HL-60/S4 (cell line): ENCODE measurements at regions not wholly inside any gene's neighbourhood (a gene's known extent, or its start where the extent isn't known, plus 50 kb on each side); places are given as distances from the start of the nearest gene placed in this dataset.
"Not testable (repeated sequence)": the region's sequence is repeated elsewhere in the genome, so short reads cannot be mapped to it uniquely, and the experiment has no call there.

Source experiments
- in situ Hi-C: fragments of 300-500 bp; cut with MboI; formaldehyde crosslinking; loops from 2 replicates; pipeline ENCODE4 v1.14.3; 2022; ENCODE audit warnings: low sequenced_read_pairs

DNA sequence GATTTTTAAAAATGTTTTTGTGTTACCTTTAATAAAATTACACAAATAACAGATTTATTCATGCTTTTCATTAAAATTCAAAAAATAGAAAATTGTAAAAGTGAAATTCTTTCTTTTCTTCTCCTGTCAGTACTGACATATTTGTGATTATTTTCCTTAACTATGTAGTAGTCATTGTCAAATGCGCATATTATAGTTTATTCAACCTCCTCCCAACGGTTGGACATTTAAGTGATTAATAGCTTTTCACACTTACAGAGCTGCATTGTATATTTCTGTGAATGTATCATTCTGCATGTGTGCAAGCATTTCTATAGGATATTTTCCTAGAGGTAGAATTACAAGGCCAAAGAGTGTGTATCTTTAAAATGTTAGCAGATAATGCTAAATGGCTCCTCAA, 259.2 kb downstream of the SH3BP4 start:
- in situ Hi-C loops: no loop called here

DNA sequence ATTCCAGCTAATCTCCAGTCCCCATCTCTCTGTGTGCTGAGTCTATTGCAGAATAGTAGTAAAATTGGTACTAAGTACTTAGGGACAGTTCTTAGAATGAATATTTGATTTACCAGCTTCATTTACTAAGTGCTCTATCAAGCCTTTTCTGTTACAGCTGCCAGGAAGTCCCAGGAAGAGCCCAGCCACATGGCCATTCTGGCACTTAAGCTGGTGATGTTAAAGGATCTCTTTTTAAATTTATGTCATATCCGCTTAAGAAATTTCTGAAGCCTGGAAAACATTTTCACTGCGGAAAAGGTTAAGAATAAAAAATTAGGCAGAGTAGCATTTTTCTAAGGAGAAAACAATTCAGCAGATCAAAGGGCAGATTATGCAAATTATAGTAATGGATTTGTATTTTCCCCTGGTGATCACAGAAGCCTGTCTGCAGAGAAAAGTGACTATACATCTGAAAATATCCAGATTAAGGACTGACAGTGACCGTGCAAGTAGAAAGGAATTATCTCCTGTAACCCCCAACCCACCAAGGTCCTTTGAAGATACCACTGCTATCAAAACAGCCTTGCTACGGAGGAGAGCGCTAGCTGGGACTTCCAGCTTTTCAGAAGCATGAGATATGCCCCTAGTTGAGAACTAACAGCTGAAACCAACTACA, 260.8 kb downstream of the SH3BP4 start:
- in situ Hi-C loops: no loop called here

DNA sequence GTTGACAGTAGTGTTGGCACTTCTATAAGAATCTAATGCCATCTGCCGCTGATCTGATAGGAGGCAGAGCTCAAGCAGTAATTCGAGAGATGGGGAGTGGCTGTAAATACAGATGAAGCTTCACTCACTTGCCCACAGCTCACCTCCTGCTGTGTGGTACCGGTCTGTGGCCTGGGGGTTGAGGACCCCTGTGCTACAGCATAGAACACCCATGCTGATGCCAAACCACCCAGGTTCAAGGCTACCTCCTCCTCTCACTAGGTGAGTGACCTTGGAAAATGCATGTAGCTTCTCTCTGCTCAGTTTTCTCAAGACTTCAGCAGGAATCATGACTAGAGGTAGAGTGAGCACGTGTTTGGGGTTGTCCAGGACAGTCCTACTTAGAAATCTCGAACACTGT, 263.4 kb downstream of the SH3BP4 start:
- in situ Hi-C loops: no loop called here

DNA sequence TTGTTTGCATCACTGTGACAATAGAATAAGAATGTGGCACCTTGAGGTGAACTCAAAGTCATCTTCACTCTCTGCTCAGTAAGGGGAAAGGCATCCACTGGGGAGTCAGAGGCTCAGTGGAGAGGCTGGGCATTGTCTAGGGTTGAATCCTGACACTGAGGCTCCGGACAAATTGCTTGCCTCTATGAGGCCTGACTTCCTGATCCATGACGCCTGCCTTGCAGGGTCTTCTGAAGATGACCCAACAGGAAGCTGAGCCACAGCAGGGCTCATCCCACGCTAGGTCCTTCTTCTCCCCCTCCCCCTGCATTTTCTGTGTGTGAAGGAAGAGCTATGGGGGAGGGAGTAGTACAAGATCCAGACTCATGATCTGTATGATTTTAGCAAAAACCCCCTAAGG, 265.1 kb downstream of the SH3BP4 start:
- in situ Hi-C loops: no loop called here

DNA sequence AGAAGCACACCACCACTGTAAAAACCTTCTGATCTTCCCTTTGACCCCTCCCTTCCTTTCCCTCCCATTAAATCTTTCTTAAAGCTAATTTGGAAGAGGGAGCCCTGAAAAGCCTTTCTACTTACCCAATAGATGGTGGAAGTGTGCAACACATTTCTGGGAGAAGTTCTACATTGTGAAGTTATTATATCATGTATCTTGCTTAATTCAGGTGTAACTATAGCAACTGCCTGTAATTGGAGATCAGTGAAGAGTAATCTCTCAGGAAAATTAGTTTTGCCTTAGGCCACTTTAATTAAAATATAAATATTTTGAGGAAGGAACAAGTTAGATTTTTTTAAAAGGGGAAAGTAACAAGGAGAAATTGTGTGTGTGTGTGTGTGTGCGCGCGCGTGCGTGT, 266.0 kb downstream of the SH3BP4 start:
- in situ Hi-C loops: no loop called here

DNA sequence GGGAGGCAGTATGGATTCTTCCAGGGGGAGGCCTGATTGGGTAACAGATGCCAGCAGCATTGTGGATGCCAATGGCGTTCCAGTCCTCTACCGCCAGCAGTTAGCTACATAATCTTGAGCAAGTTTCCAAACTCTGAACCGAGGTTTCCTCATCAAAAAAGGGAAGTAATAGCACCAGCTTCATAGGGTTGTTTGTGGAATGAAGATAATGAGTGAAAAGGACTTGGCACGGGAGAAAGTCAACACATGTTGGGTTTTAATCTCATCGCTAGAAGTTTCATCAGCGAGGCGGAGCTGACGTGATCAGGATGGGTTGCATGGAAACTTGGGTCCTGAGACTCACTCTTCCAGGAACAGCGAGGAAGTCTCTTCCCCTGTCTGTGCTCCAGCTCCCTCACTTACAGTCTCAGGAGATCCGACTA, 266.7 kb downstream of the SH3BP4 start:
- in situ Hi-C loops: no loop called here

DNA sequence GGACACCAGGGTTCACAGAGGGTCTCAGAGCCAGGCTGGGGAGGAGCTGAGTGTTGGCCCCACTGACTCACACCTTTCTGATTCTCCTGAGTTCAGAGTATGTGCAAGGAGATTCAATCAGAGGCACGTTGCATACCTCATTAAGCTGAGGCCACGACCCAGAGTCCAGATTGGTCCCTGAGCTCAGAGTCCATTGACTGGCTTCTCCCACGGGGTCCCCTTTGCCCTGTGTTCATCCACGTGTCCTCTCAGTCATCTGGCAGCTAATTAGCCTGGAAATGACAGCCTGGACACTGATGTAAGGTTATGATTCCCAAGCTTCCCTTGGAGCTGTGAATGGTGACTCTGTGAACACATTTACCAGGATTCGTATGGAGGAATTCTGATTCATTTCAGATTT, 267.2 kb downstream of the SH3BP4 start:
- in situ Hi-C loops: no loop called here

DNA sequence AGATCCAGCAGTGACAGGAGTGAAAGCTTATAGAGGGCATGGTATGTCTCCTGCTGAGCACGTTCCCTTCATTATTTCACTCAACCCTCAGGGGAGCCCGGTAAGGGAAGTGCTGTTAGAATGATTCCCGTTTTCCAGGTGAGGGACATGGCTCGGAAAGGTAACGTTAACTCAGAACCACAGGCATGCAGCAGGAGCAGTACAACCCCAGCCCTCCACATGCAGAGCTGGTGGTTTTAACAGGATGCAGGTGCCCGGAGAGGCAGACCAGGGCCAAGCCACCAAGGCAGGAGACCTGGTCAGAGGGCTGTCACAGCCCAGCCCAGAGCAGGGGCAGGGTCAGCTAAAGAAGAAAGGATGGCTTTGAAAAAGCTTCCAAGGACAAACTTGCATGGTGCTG, 268.5 kb downstream of the SH3BP4 start:
- in situ Hi-C loops: no loop called here

DNA sequence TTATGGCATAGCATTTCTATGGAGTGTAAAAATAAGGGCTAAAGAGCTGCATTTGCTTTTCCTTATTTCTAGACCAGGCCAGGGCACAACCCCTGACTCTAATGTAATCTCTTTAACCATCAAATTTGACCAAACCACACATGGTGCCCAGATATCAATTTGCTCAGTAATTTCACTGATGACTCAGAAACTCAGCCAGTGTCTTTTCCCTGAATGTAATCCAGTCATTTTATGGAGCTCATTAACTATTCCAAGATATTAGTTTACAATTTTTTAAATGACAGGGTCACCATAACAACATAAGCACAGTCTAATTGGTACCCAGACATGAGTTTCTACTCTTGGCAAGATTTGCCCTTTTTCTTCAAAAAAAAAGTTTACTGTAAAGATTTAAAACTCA, 270.8 kb upstream of the AGAP1 start:
- in situ Hi-C loops: no loop called here

DNA sequence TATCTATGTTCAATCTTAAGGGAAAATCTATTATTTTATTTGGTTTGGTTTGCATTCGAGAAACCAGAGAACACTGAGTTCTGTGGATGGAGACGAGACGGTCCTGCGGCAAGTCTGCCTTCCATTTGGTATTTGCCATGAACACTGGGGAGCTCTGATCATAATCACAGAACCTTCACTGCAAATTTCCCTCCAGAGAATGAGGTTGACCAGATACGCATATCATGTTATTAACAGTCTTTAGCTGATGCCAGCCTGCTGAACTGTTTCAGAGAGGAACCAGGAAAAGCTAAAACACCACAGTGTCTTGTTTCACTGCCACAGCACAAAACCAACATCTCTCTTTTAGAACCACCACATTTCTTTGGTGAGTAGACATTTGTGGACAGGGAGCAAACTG, 269.4 kb upstream of the AGAP1 start:
- in situ Hi-C loops: no loop called here

DNA sequence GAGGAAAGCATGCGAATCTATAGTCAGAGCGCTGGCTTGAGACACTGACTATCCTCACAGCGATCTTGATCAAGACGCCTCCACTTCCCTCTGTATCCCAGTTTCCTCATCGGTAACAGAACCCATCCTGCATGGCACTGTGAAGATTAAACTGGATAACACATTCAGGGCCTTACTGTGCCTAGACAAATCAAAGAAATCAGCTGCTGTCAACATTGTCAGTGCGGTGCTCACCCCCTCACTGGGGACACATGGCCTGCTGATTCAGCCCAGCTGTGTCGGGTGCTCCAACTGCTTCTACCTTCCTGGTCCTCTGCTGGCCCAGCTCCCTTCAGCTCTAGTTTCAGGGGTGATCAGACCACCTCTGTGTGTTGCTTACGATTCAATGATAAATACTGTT, 268.6 kb upstream of the AGAP1 start:
- in situ Hi-C loops: no loop called here

DNA sequence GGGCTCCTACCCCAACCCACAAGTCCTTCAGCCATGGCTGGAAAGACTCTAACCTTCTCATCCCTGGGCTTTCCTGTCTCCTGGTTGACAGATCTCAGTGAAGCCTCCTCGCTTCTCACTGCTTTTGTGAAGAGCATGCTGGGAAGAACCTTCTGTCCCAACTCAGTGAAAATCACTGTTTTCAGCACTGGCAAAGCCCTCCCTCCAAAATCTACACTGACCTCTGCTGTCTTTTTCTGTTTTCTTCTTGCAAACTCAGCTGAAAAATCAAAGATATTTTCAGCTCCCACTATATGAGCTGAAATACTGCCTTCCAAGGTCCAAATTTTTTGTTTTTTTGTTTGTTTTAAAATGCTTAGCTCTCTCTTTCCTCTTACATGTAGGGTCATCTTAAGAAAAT, 266.3 kb upstream of the AGAP1 start:
- in situ Hi-C loops: no loop called here

DNA sequence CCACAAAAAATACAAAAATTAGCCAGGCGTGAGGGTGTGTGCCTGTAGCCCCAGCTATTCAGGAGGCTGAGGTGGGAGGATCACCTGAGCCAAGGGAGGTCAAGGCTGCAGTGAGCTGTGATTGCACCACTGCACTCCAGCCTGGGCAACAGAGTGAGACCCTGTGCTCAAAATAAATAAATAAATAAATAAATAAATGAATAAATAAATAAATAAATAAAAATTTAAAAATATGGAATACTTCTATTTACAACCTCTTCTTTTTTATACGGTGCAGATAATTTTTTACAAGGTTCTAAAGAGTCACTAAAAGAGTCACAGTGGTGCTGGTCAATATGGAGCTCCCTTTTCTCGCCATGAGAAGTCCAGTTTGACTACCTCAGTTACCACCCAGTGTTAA, 265.4 kb upstream of the AGAP1 start:
- in situ Hi-C loops: not testable (repeated sequence)

DNA sequence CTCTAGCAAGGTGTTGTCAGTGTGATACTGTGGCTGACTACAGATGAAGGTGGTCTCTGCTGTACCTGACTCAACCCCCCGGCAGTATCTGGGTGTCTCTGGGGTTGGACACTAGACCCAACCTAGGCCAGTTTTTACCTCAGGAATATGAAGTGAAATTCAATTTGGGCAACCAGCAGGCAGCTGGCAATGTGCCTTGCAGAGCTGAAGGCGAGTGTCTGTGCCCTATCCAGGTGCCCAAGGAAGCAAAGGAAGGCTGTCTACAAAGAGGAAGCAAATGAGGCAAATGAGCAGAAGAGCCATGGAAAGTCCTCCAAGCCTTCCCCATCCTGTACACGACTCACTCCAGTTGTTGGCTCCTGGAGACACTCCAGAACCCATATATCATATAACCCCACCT, 264.6 kb upstream of the AGAP1 start:
- in situ Hi-C loops: no loop called here

DNA sequence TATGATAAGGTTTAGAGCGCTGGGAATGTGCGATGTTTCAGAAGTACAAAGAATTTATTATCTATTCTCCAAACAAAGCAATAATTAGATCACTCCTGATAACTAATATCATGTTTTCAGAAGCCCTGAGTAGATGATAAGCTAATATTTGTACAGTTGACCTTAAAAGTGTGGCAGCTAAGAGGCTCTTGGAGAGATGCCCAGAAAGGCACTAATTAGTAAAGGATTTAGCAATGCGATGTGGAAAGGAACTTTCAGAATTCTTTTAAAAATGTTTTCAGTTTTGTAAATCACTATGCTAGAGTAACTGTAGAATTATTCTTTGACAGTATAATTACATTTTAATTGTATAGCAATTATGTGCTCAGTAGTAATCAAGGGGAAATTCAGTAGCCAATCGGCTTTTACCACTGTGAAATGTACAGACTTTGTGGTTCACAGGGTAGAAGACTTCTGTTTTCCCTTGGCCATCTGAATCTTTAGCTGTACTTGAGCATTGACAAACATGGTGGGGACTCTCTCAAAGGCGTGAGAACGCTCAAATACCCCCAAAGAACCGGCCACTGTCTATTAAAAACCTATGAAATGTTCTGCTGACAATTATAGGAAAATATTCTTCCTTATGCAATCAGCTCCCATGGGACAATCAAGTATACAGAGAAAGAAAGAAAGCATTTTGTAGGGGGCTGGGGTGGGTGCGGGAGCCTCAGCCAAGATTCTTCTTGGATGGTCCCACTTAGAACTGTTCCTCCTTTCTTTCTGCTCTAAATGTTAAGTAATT, 262.8 kb upstream of the AGAP1 start:
- in situ Hi-C loops: no loop called here

DNA sequence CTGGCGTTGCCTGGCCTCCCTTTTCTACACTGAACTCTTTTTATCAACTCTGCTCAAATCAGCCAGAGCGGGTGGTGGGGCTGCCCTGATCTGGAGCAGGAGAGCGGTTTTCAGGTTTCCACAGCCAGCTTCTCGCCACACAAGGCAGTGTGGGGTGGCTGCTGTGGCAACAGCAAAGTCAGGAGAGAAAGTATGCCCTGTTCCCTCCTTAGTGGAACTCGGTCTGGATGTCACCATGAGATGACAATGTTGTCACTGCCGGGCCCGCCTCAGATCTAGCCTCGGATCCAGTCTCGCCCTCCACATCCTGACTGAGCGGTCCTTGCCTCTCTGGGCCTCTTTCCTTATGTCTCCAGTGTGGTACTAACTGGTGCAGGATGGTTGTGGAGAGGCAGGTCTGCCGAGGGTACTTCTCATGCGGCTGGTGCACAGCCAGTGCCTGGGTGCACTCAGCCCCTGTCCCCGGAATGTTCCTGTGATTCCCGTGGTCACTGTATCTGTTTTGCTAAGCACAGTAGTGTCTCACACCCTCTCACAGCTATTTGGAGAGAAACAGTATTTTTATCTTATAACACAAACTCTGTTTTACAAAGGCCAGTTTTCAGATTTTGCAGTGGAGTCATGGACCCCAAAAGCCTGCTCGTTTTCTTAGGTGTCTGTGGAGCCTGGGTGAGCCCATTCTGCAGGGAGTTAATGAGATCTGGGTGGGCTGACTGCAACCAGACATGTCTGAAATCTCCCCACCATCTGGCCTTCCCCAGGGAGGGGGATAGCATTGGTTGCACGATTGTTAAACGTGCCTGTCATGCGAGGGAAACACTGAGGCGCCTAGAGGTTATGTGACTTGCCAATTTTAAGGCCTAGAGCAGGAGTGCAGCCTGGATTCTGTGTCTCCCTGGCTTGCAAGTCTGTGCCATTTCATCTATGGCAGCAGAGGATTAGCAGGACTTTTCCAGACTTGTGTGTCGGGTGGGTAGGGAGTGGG, 261.1 kb upstream of the AGAP1 start:
- in situ Hi-C loops: no loop called here

DNA sequence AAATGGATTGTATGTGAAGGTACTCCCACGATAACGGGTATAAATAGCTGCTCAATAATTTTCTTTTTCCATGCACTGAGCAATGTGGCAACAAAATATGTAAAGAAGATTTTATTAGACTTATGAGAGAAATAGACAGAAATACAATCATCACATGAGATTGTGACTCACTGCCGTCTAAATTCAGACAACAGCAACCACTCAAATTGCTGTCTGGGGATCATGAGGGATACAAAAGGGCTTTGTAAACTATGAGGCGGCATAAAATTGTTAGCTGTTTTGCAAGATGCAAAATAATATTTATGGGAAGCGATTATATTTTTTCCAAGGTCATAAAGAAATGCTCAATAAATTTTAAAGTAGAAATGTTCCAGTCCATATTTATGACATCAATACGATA, 259.1 kb upstream of the AGAP1 start:
- in situ Hi-C loops: no loop called here

DNA sequence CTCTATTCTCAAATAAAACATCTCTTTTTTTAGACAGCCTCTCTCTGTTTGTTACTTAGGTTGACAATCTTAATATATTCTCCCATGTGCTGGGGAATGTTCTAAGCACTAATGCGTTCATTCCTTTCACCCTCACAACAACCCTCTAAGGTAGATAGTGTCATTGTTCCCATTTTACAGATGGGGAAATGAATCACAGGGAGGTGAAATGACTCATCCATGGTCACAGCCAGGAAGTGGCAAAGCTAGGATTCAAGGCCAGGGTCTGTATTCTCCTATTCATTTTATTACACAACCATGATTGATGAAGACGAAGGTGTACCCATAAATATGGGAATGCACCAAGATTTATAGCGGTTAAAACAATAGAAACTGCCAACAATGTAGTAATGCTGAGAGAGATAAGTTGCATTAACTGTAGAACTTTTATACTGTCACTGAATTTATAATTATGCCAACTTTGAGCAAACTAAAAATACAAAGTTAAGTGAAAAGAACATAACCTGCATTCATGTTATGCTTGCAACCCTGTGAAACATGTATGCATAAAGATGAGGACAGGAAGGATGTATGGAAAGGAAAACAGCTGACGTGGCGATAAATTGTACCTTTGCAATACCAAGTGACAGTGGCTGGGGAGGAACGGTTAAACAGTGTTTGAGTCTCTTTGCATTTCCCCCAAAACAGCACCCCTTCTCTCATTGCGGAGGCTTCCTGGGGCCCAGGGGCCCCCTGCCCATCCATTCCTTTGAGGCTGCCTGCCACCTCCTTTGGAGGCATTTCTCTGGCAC, 257.7 kb upstream of the AGAP1 start:
- in situ Hi-C loops: no loop called here

DNA sequence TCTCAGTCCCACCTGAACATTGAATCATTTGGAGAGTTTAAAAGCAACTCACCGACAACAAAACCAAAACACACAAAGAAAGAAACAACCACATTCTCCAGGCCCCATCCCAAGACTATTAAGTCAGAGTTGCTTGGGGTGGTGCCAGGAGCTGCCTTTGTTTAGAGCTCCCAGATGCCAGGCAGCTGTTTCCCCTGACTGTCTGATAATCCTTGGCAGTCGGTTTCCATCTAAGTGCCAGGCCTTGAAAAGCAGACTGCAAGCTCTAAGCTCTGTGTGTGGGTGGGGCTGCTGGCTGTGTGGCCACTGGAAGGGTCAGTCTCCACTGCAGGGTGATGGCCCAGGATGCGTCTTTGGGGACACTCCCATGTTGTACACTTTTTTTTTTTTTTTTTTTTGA, 255.3 kb upstream of the AGAP1 start:
- in situ Hi-C loops: no loop called here

DNA sequence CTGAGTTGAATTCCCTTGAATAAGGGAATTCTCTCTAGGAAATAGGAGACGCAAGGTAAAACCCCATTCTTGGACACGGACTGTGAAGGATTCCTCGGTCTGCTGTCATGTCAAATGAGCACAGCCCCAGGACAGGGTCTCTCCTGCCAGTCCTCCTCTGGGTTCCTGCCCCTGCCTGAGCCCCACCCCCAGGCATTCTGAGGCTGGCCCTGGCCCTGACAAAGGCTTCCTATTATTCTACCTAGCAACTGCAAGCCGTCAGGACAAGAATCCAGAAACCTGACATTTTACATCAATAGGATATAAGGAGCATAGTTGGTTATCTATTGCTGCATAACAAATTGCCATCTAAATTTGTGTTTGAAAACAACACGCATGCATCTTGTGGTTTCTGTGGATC, 253.3 kb upstream of the AGAP1 start:
- in situ Hi-C loops: no loop called here
